HEK293 (cell line): ENCODE measurements at regions not wholly inside any gene's neighbourhood (a gene's known extent, or its start where the extent isn't known, plus 50 kb on each side); places are given as distances from the start of the nearest gene placed in this dataset.

Experiments
- CTCF ChIA-PET: fragments of 350-600 bp; formaldehyde crosslinking; extraction: SDS; loops from one replicate; lab custom pipeline; 2021; ENCODE audit warnings: antibody characterized with exemption; lab: Yijun Ruan, JAX
- POLR2A ChIA-PET: fragments of 300-600 bp; formaldehyde crosslinking; extraction: SDS; loops from one replicate; lab custom pipeline; 2020; ENCODE audit warnings: antibody characterized with exemption, inconsistent platforms; lab: Yijun Ruan, JAX
- H3K27ac ChIP-seq: fragments of 200-500 bp; sonication (Bioruptor generic); 2 replicates; pipeline ENCODE4 v1.5.1; 2014; ENCODE audit warnings: low read depth, low read length, control low read depth, inconsistent platforms; ENCODE audit errors: extremely low read depth
- H3K36me3 ChIP-seq, 2 experiments: fragments of 200-500 bp in 1 of 2; sonication (Bioruptor generic) in 1 of 2; 1 replicate in 1 of 2; 2 replicates in 1 of 2; pipeline ENCODE4 v1.5.1; 2014 to 2017; ENCODE audit warnings: inconsistent platforms in 2 of 2, low read length in 2 of 2; ENCODE audit not compliant: control insufficient read depth in 2 of 2, insufficient read depth in 1 of 2
- H3K4me1 ChIP-seq: fragments of 200-500 bp; sonication (Bioruptor generic); 2 replicates; pipeline ENCODE4 v1.5.1; 2014; ENCODE audit warnings: mild to moderate bottlenecking, low read length, inconsistent platforms; ENCODE audit not compliant: control insufficient read depth, insufficient read depth
- H3K4me3 ChIP-seq: 2 replicates; pipeline ENCODE4 v1.5.1; 2011; ENCODE audit warnings: low read depth, mild to moderate bottlenecking, control low read depth, low read length, moderate library complexity
- H3K9me3 ChIP-seq: fragments of 200-500 bp; sonication (Bioruptor generic); 2 replicates; pipeline ENCODE4 v1.5.1; 2014; ENCODE audit warnings: low read depth, low read length, inconsistent platforms; ENCODE audit not compliant: control insufficient read depth, insufficient read depth
- BCL11A ChIP-seq: fragments of 450-650 bp; formaldehyde crosslinking; IDR thresholded peaks from 2 replicates; pipeline ENCODE4 v1.5.1; 2016; ENCODE audit warnings: low read depth, missing biosample characterization, missing genetic modification characterization
- FEZF1 ChIP-seq: fragments of 450-650 bp; formaldehyde crosslinking; IDR thresholded peaks from 2 replicates; pipeline ENCODE4 v1.5.1; 2016; ENCODE audit warnings: missing biosample characterization, missing genetic modification characterization
- ZEB2 ChIP-seq: fragments of 450-650 bp; formaldehyde crosslinking; IDR thresholded peaks from 2 replicates; pipeline ENCODE4 v1.5.1; 2016; ENCODE audit warnings: missing biosample characterization, missing genetic modification characterization
- ZNF146 ChIP-seq: fragments of 450-650 bp; formaldehyde crosslinking; IDR thresholded peaks from 2 replicates; pipeline ENCODE4 v1.5.1; 2016; ENCODE audit warnings: missing biosample characterization, missing genetic modification characterization
- ZNF157 ChIP-seq: fragments of 450-650 bp; formaldehyde crosslinking; IDR thresholded peaks from 2 replicates; pipeline ENCODE4 v1.5.1; 2016; ENCODE audit warnings: missing biosample characterization, missing genetic modification characterization
- ZNF366 ChIP-seq: fragments of 450-650 bp; formaldehyde crosslinking; conservative IDR thresholded peaks from 2 replicates; pipeline ENCODE4 v1.5.1; 2016; ENCODE audit warnings: missing biosample characterization, missing genetic modification characterization
- ZNF596 ChIP-seq: fragments of 450-650 bp; IDR thresholded peaks from 2 replicates; pipeline ENCODE4 v1.5.0; 2018; ENCODE audit warnings: missing biosample characterization, mild to moderate bottlenecking, missing genetic modification characterization, moderate library complexity
- ZNF610 ChIP-seq: fragments of 450-650 bp; formaldehyde crosslinking; IDR thresholded peaks from 2 replicates; pipeline ENCODE4 v1.5.1; 2016; ENCODE audit warnings: missing biosample characterization, missing genetic modification characterization, borderline replicate concordance
- ZNF791 ChIP-seq: fragments of 450-650 bp; formaldehyde crosslinking; IDR thresholded peaks from 2 replicates; pipeline ENCODE4 v1.5.1; 2016; ENCODE audit warnings: missing biosample characterization, missing genetic modification characterization
- ZNF792 ChIP-seq: fragments of 450-650 bp; formaldehyde crosslinking; IDR thresholded peaks from 2 replicates; pipeline ENCODE4 v1.5.1; 2016; ENCODE audit warnings: missing biosample characterization, missing genetic modification characterization
- TF ChIP-seq, protein P1 (sequence below): fragments of 450-650 bp; formaldehyde crosslinking; IDR thresholded peaks from 2 replicates; pipeline ENCODE4 v1.5.1; 2016; ENCODE audit warnings: missing biosample characterization, missing genetic modification characterization
- TF ChIP-seq, protein P2 (sequence below): fragments of 450-650 bp; formaldehyde crosslinking; IDR thresholded peaks from 2 replicates; pipeline ENCODE4 v1.5.1; 2016; ENCODE audit warnings: missing biosample characterization, missing genetic modification characterization

DNA sequence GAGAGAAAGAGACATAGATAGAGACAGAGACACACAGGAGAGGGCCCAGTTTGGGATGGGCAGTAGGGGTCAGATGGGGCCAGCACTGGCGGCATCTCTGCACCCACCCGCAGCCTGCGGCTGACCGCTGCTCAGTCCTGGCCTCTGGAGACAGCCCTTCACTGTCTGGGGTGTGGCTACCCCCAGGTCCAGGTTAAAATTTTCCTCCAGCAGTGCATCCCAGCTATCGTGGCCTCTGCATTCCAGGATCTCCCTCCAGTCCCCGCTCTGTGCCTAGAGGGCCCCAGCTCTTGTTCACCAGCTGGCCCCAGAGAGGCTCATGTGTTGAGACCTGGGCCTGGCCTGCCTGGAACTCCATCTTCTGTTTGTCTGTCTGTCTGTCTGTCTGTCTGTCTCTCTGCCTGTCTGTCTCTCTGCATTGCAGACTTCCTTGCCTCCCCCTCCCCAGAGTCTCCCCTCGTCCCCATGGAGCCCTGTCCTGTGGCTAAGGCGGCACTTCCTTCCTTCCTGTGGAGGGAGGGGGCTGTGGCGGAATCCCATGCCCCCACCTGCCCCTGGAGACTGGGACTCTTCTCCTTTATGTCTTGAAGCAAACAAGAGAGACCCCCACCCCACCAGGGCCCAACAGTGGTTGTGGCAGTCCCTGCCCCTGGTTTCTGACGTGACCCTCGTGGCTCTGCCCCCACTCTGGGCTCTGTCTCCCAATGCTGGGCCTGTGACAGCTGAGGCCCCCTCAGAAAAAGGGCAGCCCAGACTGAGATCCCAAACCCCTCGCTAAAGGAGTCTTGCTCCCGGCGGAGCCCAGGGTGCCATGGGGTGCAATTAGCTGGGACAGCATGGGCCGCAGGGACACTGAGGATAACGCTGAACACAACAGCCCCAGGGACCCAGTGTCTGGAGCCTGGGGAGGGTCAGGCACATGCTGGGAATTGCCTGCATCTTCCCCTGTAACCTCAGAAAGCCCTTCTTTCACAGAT is 241.8 kb downstream of the NPHP4 start:
- ChIA-PET CTCF (no interaction called here), POLR2A (no interaction called here)
- no peaks in the 10 kb centered on the region for H3K9me3 ChIP-seq
- TF ChIP-seq, protein P1, sequence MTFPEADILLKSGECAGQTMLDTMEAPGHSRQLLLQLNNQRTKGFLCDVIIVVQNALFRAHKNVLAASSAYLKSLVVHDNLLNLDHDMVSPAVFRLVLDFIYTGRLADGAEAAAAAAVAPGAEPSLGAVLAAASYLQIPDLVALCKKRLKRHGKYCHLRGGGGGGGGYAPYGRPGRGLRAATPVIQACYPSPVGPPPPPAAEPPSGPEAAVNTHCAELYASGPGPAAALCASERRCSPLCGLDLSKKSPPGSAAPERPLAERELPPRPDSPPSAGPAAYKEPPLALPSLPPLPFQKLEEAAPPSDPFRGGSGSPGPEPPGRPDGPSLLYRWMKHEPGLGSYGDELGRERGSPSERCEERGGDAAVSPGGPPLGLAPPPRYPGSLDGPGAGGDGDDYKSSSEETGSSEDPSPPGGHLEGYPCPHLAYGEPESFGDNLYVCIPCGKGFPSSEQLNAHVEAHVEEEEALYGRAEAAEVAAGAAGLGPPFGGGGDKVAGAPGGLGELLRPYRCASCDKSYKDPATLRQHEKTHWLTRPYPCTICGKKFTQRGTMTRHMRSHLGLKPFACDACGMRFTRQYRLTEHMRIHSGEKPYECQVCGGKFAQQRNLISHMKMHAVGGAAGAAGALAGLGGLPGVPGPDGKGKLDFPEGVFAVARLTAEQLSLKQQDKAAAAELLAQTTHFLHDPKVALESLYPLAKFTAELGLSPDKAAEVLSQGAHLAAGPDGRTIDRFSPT (tag by site-specific recombination) = no peak
- TF ChIP-seq, protein P2, sequence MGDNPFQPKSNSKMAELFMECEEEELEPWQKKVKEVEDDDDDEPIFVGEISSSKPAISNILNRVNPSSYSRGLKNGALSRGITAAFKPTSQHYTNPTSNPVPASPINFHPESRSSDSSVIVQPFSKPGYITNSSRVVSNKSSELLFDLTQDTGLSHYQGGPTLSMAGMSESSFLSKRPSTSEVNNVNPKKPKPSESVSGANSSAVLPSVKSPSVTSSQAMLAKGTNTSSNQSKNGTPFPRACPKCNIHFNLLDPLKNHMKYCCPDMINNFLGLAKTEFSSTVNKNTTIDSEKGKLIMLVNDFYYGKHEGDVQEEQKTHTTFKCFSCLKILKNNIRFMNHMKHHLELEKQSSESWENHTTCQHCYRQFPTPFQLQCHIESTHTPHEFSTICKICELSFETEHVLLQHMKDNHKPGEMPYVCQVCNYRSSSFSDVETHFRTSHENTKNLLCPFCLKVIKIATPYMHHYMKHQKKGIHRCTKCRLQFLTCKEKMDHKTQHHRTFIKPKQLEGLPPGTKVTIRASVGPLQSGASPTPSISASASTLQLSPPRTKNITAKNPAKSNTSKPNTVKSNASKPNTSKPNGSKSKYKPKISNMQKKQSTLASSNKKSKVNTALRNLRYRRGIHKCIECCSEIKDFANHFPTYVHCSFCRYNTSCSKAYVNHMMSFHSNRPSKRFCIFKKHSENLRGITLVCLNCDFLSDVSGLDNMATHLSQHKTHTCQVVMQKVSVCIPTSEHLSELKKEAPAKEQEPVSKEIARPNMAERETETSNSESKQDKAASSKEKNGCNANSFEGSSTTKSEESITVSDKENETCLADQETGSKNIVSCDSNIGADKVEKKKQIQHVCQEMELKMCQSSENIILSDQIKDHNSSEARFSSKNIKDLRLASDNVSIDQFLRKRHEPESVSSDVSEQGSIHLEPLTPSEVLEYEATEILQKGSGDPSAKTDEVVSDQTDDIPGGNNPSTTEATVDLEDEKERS (tag by site-specific recombination) = no peak
- TF ChIP-seq ZNF146 (tag by site-specific recombination) (no peak), FEZF1 (tag by site-specific recombination) (no peak), ZEB2 (no peak), BCL11A (tag by site-specific recombination) (no peak), ZNF791 (no peak), ZNF792 (no peak), ZNF610 (tag by site-specific recombination) (no peak), ZNF157 (tag by site-specific recombination) (no peak), ZNF596 (no peak)
- H3K27ac ChIP-seq = no peak overlapping the region
- no peak overlapping the region for H3K4me3 ChIP-seq
- H3K4me1 ChIP-seq = no peaks in the 10 kb centered on the region
- H3K36me3 ChIP-seq = no peaks in the 10 kb centered on the region

DNA sequence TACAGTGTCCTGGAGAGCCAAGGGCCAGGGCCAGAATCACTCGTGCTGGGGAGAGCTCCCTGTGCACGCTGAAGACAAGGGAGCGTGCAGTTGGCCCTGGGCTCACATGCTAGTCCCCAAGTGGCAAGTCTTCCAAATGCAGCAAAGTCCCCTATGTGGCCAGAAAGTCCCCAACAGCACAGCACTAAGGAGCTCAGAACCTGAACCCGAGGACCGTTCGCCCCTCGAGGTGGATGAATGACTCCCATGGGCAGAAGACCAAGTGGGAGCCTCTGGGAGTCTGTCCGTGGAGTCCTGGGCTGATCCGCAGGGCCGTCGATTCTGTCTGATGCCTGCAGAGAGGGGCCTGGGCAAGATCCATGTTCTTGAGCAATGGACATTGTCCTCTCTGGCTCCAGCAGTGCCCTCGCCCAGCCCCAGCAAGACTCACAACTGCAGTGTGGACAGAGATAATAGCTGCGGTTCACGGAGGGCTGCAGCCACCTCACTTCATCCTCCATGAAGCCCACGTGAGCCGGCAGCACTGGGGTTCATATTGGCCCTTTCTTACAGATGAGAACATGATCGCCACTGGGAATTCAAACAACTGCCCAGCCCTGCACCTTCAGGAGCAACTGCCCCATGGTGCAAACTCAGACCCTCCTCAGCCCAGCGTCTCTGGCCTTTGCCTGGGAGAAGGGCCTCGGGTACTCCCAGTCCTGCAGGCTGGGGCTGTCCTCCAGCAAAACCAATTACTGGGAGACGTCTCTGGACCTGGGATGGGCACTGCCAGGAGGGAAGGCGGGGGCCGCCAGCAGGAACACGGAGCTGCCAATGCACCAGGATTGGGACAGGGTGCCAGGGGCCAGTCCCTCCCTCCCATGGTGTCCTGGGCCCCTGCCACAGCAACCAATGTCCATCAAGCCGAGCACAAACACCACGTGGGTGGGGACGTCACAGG is 243.7 kb downstream of the NPHP4 start:
- TF ChIP-seq ZNF366 (tag by site-specific recombination) = no peak
- Histone ChIP-seq H3K36me3 (no peaks in the 10 kb centered on the region), H3K9me3 (no peaks in the 10 kb centered on the region), H3K4me1 (no peaks in the 10 kb centered on the region), H3K27ac (no peak overlapping the region), H3K4me3 (no peak overlapping the region)
- CTCF ChIA-PET = interaction anchor here (0.6 kb wide), 1 partner anchor 224 kb away, joined by 3 read pairs; no protein-coding TSS in a partner anchor
- POLR2A ChIA-PET = no interaction called here
